Islet of Langerhans (tissue), 1 donor: ENCODE measurements at regions not wholly inside any gene's neighbourhood (a gene's known extent, or its start where the extent isn't known, plus 50 kb on each side); places are given as distances from the start of the nearest gene placed in this dataset.

Experiments used
- FAIRE-seq: peaks from one replicate; lab custom pipeline; 2011; peaks lifted over from hg19 to GRCh38; lab: Jason Lieb, UNC

DNA sequence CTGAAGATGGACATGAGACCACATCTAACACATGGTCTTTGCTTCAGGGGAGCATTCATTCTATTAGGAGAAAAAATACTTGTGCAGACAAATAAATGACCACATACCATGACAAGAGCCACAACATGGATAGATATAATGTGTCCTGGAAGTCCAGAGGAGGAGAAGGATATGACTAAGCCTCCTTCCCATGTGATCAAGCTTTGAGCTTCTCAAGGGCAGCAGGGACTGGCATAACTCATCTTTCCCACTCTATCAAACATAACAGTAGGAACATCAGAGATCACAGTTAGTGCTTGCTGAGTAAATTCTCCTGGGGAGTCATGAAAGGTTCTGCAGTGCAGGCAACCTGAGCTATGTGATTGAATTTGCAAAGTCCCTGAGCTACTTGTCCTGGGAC is 86.0 kb upstream of the LPP start:
- no peak for FAIRE-seq

GRCh38 chr3:188068342-188068741 is 85.6 kb upstream of the LPP start:
- FAIRE-seq = no peak

DNA sequence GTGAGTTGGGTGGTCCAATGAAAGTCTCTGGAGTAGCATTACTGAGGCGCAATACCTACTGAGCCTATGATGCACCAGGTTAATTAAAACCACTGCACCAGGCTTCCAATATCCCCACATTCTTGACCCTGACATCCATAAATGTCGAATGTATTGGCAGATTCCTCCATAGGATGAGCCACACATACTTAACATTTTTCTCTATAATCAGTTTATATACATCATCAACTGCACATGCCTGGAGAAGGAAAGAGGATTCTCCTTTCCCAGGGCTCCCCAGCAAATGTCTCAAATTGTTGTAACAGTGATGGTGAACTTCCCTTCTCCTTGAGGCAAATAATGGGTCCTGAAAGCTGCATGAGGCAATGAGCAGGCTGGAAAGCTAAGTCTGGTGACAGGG is 82.3 kb upstream of the LPP start:
- FAIRE-seq = no peak

- no peak for FAIRE-seq
Measured at GRCh38 chr3:188076176-188076575, 77.8 kb upstream of the LPP start.

DNA sequence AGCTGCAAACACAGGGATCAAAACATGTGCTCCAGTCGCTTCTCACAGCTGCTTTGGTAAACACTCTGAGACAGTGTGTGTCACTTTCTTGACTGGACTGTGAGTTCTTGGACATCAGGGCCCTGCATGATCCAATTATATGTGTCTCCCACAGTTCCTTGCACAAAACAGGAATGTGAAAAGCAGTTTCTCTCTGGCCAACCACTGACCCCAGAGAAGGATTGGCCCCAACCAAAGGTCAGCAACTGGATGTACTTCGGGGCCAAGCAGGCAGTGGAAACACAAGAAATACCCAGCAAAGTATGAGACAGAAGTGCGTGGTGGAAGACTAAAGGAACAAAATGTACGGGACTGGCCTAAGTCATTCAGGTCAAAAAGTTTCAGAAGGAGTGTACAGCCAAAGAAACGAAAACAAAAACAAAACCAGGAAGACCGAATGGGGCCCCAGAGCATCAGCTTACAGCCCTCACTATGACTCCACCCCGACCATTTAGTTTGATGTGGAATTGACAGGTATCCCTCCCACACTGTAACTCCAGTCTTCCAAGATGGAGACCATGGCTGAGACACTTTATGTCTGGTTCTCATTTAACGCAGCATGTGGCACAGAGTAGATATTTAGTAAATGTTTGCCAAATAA is 76.7 kb upstream of the LPP start:
- FAIRE-seq = no peak

- FAIRE-seq = no peak
Measured at GRCh38 chr3:188080091-188080490, 73.9 kb upstream of the LPP start.

- FAIRE-seq = no peak
Measured at GRCh38 chr3:188082031-188082430, 71.9 kb upstream of the LPP start.

DNA sequence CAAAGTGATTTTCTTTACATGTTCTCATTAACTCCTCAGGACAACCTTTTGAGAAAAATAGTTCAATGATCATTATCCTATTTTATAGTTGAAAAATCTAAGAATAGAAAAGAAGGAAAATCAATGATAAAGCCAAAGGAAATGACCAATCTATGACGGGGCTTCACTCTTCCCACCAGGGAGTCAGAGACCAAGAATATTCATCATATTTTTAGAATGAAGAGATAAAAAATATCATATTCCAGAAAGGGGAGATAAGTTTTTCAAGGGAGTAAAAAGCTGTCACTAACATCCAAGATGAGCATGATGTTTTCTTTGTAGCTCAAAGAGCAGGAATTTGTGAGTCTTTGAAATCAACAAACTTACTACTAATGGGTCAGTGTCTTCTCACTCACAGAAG is 71.5 kb upstream of the LPP start:
- FAIRE-seq = no peak

DNA sequence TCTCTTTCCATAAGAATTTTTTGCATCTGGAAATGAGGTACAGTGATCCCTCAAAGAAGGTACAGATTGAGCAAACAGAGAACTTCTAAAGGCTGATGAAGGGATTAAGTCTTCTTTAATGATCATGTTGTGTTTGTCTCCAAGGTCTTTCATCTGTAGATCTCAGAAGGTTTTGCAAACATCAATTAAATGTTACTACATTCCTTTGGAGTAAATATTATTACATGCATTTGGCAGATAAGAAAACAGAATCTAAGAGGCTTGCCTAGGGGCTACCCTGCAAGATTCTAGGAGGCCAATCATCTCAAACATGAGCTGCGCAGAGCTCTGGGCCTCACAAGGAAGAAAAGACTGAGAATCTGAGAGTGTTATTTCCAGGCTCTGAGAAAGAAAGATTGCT is 70.9 kb upstream of the LPP start:
- no peak for FAIRE-seq

DNA sequence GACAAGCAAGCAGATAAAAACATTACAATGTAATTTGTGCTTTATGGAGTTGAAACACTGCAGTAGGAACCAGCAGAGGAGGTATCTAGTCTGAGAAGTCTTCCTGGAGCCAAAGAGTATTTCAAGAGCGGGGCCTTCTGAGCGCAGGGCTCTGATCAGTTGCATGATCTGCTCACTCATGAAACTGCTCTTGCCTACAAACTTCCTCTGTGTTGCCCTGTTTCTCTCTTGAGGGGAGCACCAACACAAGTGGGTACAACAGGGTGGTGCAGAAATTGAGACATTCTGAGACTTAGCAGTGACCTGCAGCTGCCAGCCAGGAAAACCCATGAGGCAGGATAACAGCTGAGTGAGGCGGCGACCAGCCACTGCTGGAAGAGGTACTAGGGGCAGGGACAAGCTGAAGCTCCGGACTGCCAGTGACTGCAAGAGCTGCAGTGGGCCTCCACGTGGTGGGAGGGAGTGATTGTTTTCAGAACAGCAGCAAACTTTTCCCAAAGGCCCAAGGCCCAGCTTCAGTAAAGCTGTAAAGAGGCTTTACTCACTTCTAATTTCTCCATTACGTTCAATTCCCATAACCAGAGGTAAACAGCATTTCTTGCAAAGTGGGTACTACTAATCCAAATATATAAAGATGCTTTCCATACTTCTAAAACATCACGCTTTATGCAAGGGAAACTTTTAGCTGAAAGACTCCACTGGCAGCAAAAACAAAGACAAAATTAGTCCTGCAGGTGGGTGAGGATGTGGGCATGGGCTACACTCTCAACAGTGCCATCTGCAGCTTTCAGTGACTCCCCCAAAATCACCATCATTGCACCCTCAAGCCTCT is 69.0 kb upstream of the LPP start:
- no peak for FAIRE-seq

GRCh38 chr3:188085584-188086560 is 68.1 kb upstream of the LPP start:
- FAIRE-seq = peak; percentile 41

DNA sequence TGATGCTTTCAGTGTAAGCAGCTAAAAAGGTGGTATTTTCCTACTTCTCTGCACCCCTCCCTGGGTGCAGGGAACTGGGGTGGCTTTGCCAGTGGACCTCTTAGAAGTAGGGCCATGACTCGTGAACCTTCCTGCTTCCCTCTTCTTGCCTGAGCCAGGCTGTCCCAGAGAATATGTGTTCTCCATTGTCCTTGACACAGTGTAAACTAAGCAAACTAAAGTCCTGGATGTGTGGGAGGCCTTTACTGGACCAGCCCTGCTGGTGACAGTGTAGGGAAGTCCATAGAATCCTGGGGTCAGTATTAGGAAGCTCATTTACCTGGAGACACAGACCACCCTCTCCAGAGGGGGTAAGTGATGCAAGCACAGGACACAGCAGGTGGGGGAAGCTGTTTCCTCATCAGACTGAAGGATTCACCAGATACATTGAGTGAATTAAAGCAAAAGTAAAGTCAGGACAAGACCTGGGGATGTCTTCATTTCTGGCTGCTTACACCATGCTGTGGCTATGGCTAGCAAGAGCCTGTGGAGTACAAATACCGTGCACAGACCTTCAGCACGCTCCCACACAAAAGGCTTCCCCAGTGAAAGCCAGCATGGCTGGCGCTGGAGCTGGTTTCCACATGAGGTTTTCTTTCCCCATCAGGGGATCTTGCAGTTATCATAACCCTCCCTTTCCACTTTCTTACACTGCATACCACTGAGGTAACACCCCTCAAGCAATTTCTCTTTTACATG is 64.8 kb upstream of the LPP start:
- FAIRE-seq = no peak

DNA sequence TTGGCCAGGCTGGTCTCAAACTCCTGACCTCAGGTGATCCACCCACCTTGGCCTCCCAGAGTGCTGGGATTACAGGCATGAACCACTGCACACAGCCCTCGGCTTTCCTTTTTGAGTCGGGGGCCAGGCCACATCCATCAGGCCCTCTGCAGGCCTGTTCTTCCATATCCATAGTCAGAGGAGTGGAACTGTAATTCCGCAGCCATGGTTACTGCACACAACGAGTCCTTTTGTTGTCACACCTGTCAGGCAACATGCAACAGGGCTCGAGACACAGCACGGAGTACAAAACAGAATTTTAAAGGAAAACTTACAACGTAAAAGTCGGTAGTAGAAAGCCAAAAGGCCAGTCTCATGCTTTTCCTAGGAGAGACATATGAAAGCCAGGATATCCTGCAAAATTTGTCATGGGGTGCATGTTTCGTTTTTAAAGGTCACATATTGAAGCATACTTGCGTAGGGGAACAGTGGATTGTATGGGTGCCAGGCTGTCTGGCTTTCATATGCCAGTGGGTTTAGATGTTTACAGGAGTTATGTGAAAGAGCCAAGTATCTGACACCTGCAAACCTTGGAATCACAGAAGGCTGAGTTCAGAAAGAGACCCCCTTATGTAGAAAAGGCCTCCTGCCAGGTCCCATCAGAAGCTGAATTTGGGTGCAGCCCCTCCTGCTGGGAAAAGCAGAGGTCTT is 63.2 kb upstream of the LPP start:
- FAIRE-seq = no peak

GRCh38 chr3:188091746-188092145 is 62.2 kb upstream of the LPP start:
- no peak for FAIRE-seq

DNA sequence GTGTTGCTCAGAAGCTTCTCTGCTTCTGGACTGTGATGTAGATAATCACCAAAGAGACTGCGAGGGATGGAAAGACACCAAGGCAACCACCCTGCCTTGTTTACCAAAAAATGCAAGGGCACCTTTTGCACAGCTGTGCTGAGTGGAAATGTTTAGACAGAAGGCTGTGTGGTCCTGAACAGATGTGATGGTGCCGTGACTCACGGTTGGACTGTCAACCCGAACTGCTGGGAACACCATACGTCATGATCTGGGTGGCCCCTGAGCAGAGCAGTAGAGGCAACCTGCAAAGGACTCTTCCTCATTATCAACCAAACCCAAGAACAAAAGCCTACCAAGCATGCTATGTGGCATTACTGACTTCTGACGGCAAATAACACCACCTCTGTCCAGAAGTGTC is 61.3 kb upstream of the LPP start:
- no peak for FAIRE-seq

- no peak for FAIRE-seq
Measured at GRCh38 chr3:188095431-188095830, 58.5 kb upstream of the LPP start.

GRCh38 chr3:188097791-188098190 is 56.2 kb upstream of the LPP start:
- no peak for FAIRE-seq

- FAIRE-seq = no peak
Measured at GRCh38 chr3:188099907-188100306, 54.0 kb upstream of the LPP start.

DNA sequence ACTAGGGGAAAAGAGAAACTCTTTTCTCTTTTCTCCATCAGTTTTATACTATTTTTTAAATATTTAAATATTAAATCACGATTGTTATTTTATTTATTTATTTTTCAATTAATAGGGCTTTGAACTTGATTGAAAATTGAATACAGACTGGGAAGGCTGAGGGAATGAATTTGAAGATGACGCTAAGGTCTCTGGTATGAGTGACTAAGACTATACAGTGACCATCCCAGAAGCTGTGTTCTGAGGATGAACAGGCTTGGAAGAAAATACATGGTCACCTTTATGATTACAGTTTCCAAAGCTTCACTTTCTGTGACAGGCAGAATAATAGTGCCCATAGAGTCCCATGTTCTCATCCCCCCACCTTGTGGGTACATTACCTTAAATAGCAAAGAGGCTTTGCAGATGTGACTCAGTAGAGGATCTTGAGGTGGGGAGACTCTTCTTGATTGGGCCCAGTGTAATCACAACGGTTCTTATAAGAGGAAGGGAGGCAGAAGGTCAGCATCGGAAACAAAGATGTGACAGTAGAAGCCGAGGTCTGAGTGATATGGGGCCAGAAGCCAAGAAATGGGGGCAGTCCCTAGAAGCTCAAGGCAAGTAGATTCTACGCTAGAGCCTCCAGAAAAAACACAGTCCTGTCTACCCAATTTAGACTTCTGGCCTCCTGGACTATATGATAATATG is 51.0 kb upstream of the LPP start:
- FAIRE-seq = no peak

DNA sequence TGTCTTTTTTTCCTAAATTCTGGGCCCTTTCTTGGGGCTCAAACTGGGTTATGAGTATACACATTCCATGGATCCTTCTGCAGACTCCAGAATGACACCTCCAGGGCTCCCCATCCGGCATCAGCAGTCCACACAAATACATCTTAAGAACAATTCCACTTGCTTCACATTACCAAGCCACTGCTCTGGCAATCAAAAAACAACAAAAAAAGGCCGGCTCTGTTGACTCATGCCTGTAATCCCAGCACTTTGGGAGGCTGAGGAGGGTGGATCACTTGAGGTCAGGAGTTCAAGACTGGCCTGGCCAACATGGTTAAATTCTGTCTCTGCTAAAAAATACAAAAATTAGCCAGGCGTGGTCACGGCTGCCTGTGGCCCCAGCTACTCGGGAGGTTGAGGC is 49.9 kb upstream of the LPP start:
- no peak for FAIRE-seq
